Kidney tubule cell (primary cell): ENCODE measurements at regions not wholly inside any gene's neighbourhood (a gene's known extent, or its start where the extent isn't known, plus 50 kb on each side); places are given as distances from the start of the nearest gene placed in this dataset.

Experiments
- DNase-seq: peaks from one replicate; pipeline ENCODE4 v3.0.0-alpha.2; 2018; ENCODE audit warnings: low spot score

GRCh38 chr16:79754501-79754900 lies 154.0 kb upstream of the MAF start:
- DNase-seq, result no peak

- no peak for DNase-seq
Measured at GRCh38 chr16:79754081-79754480, 153.5 kb upstream of the MAF start.

GRCh38 chr16:79753286-79753685 lies 152.7 kb upstream of the MAF start:
- DNase-seq, result no peak

GRCh38 chr16:79752396-79752795 lies 151.9 kb upstream of the MAF start:
- no peak for DNase-seq

GRCh38 chr16:79751471-79752184 lies 151.1 kb upstream of the MAF start:
- DNase-seq, result no peak

GRCh38 chr16:79750311-79750710 lies 149.8 kb upstream of the MAF start:
- no peak for DNase-seq

GRCh38 chr16:79748629-79749028 lies 148.1 kb upstream of the MAF start:
- no peak for DNase-seq

- no peak for DNase-seq
Measured at GRCh38 chr16:79747688-79748087, 147.2 kb upstream of the MAF start.

GRCh38 chr16:79740252-79740651 lies 139.7 kb upstream of the MAF start:
- DNase-seq, result no peak

- no peak for DNase-seq
Measured at GRCh38 chr16:79735271-79735670, 134.7 kb upstream of the MAF start.

GRCh38 chr16:79734721-79735120 lies 134.2 kb upstream of the MAF start:
- DNase-seq, result no peak

GRCh38 chr16:79728923-79729240 lies 128.3 kb upstream of the MAF start:
- DNase-seq, result no peak

GRCh38 chr16:79728048-79728922 lies 127.7 kb upstream of the MAF start:
- DNase-seq, result no peak

GRCh38 chr16:79726902-79727301 lies 126.4 kb upstream of the MAF start:
- DNase-seq, result no peak

- DNase-seq, result no peak
Measured at GRCh38 chr16:79725051-79725450, 124.5 kb upstream of the MAF start.

- DNase-seq, result no peak
Measured at GRCh38 chr16:79723583-79724168, 123.1 kb upstream of the MAF start.

- no peak for DNase-seq
Measured at GRCh38 chr16:79721270-79721669, 120.7 kb upstream of the MAF start.

GRCh38 chr16:79717333-79718137 lies 117.0 kb upstream of the MAF start:
- no peak for DNase-seq

GRCh38 chr16:79716645-79717332 lies 116.3 kb upstream of the MAF start:
- DNase-seq, result no peak

GRCh38 chr16:79715061-79715460 lies 114.5 kb upstream of the MAF start:
- no peak for DNase-seq

- no peak for DNase-seq
Measured at GRCh38 chr16:79714440-79714839, 113.9 kb upstream of the MAF start.
